MM.1S (cell line): ENCODE measurements at regions not wholly inside any gene's neighbourhood (a gene's known extent, or its start where the extent isn't known, plus 50 kb on each side); places are given as distances from the start of the nearest gene placed in this dataset.
"Not testable (repeated sequence)": the region's sequence is repeated elsewhere in the genome, so short reads cannot be mapped to it uniquely, and the experiment has no call there.

Source experiments
- DNase-seq: peaks from one replicate; pipeline ENCODE4 v3.0.0-alpha.2; 2015
- H2AFZ ChIP-seq: fragments of 300-600 bp; sonication (generic); 2 replicates; pipeline ENCODE4 v1.6.0; 2016; ENCODE audit warnings: antibody characterized with exemption, low read length
- H3F3A ChIP-seq: fragments of 300-600 bp; sonication (generic); 2 replicates; pipeline ENCODE4 v1.6.1; 2016; ENCODE audit warnings: mild to moderate bottlenecking, antibody characterized with exemption, low read length, moderate library complexity, mixed read lengths; ENCODE audit not compliant: insufficient read depth
- H3K27ac ChIP-seq: fragments of 300-600 bp; sonication (generic); 2 replicates; pipeline ENCODE4 v1.5.1; 2016; ENCODE audit warnings: mild to moderate bottlenecking, low read length
- H3K27me3 ChIP-seq: fragments of 300-600 bp; sonication (generic); replicated peaks from 2 replicates; pipeline ENCODE4 v1.6.0; 2016; ENCODE audit warnings: low read length; ENCODE audit not compliant: insufficient read depth
- H3K36me3 ChIP-seq: fragments of 300-600 bp; sonication (generic); replicated peaks from 2 replicates; pipeline ENCODE4 v1.6.1; 2016; ENCODE audit warnings: mild to moderate bottlenecking, low read length, mixed read lengths; ENCODE audit not compliant: insufficient read depth
- H3K4me1 ChIP-seq: fragments of 300-600 bp; sonication (generic); 2 replicates; pipeline ENCODE4 v1.6.1; 2016; ENCODE audit warnings: low read length, mixed read lengths
- H3K4me2 ChIP-seq: fragments of 300-600 bp; sonication (generic); 2 replicates; pipeline ENCODE4 v1.6.0; 2016; ENCODE audit warnings: low read depth, low read length
- H3K4me3 ChIP-seq: fragments of 300-600 bp; sonication (generic); 2 replicates; pipeline ENCODE4 v1.5.1; 2016; ENCODE audit warnings: low read length, mixed read lengths
- H3K79me2 ChIP-seq: fragments of 300-600 bp; sonication (generic); 2 replicates; pipeline ENCODE4 v1.6.1; 2016; ENCODE audit warnings: mixed run types, low read length, mixed read lengths
- H3K9ac ChIP-seq: fragments of 300-600 bp; sonication (generic); 2 replicates; pipeline ENCODE4 v1.6.1; 2016; ENCODE audit warnings: low read length, mixed read lengths
- H3K9me2 ChIP-seq: fragments of 300-600 bp; sonication (generic); replicated peaks from 2 replicates; pipeline ENCODE4 v1.6.1; 2016; ENCODE audit warnings: mild to moderate bottlenecking, low read length, mixed read lengths; ENCODE audit not compliant: insufficient read depth
- H3K9me3 ChIP-seq: fragments of 300-600 bp; sonication (generic); replicated peaks from 2 replicates; pipeline ENCODE4 v1.6.1; 2016; ENCODE audit warnings: mild to moderate bottlenecking, low read length, mixed read lengths; ENCODE audit not compliant: insufficient read depth
- H4K20me1 ChIP-seq: fragments of 300-600 bp; sonication (generic); 2 replicates; pipeline ENCODE4 v1.6.1; 2016; ENCODE audit warnings: mild to moderate bottlenecking, low read length, moderate library complexity, mixed read lengths; ENCODE audit not compliant: insufficient read depth
- EZH2 ChIP-seq: fragments of 300-600 bp; sonication (generic); optimal IDR thresholded peaks from 2 replicates; pipeline ENCODE3; 2017; ENCODE audit warnings: low read depth, mild to moderate bottlenecking, antibody characterized with exemption, low read length, mixed read lengths
- EZH2phosphoT487 ChIP-seq: fragments of 300-600 bp; sonication (generic); IDR thresholded peaks from 2 replicates; pipeline ENCODE4 v1.6.1; 2018; ENCODE audit warnings: antibody characterized with exemption, low read length
- TF ChIP-seq, protein P1 (sequence below): fragments of 300-600 bp; sonication (generic); IDR thresholded peaks from 2 replicates; pipeline ENCODE4 v1.5.1; 2016; ENCODE audit warnings: antibody characterized with exemption, low read length, mixed read lengths

- H3K4me2 ChIP-seq = no peak overlapping the region
- H3K9ac ChIP-seq = no peak overlapping the region
- H2AFZ ChIP-seq = no peak overlapping the region
- H3K9me3 ChIP-seq = no peaks in the 10 kb centered on the region
- H3K4me3 ChIP-seq = no peak overlapping the region
- DNase-seq = no peak
- H3K9me2 ChIP-seq = no peaks in the 10 kb centered on the region
- TF ChIP-seq, protein P1, sequence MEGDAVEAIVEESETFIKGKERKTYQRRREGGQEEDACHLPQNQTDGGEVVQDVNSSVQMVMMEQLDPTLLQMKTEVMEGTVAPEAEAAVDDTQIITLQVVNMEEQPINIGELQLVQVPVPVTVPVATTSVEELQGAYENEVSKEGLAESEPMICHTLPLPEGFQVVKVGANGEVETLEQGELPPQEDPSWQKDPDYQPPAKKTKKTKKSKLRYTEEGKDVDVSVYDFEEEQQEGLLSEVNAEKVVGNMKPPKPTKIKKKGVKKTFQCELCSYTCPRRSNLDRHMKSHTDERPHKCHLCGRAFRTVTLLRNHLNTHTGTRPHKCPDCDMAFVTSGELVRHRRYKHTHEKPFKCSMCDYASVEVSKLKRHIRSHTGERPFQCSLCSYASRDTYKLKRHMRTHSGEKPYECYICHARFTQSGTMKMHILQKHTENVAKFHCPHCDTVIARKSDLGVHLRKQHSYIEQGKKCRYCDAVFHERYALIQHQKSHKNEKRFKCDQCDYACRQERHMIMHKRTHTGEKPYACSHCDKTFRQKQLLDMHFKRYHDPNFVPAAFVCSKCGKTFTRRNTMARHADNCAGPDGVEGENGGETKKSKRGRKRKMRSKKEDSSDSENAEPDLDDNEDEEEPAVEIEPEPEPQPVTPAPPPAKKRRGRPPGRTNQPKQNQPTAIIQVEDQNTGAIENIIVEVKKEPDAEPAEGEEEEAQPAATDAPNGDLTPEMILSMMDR = no peak
- TF ChIP-seq EZH2 = no peak
- TF ChIP-seq EZH2phosphoT487 = no peak
- no peaks in the 10 kb centered on the region for H3K79me2 ChIP-seq
- no peaks in the 10 kb centered on the region for H3K27me3 ChIP-seq
- H3K36me3 ChIP-seq = no peaks in the 10 kb centered on the region
- H3F3A ChIP-seq = peaks cover 4% of the 10 kb centered on the region; the same call in 1 of the 2 replicates
- no peak overlapping the region for H3K27ac ChIP-seq
- H4K20me1 ChIP-seq = no peaks in the 10 kb centered on the region
- H3K4me1 ChIP-seq = peaks cover 11% of the 10 kb centered on the region
These were observed 303.2 kb downstream of the ZIC1 start for GRCh38 chr3:147712357-147712756.

DNA sequence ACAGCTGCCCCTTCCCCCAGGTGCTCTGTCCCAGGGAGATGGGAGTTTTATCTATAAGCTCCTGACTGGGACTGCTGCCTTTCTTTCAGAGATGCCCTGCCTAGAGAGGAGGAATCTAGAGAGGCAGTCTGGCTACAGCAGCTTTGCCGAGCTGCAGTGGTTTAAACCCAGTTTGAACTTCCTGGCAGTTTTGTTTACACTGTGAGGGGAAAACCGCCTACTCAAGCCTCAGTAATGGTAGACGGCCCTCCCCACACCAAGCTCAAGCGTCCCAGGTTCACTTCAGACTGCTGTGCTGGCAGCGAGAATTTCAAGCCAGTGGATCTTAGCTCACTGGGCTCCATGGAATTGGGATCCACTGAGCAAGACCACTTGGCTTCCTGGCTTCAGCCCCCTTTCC, 303.6 kb downstream of the ZIC1 start:
- H3K4me1 ChIP-seq = peaks cover 11% of the 10 kb centered on the region
- H2AFZ ChIP-seq, H4K20me1 ChIP-seq, H3K9me3 ChIP-seq, H3K4me3 ChIP-seq, H3K27me3 ChIP-seq, H3K4me2 ChIP-seq, H3K27ac ChIP-seq, H3K36me3 ChIP-seq, H3K9ac ChIP-seq, H3F3A ChIP-seq, H3K9me2 ChIP-seq, H3K79me2 ChIP-seq: not testable (repeated sequence)
- peak; percentile 18 for DNase-seq

- Histone ChIP-seq H3K4me3 (no peak overlapping the region), H4K20me1 (no peaks in the 10 kb centered on the region), H3K36me3 (no peaks in the 10 kb centered on the region), H3K9me2 (no peaks in the 10 kb centered on the region), H3K79me2 (no peaks in the 10 kb centered on the region), H3F3A (peaks cover 4% of the 10 kb centered on the region; the same call in 1 of the 2 replicates), H3K27me3 (no peaks in the 10 kb centered on the region), H3K9ac (no peak overlapping the region), H3K27ac (peak overlapping the region; percentile 21; the same call in 1 of the 2 replicates), H3K9me3 (no peaks in the 10 kb centered on the region), H3K4me2 (peak overlapping the region; percentile 22; the same call in 1 of the 2 replicates), H3K4me1 (peaks cover 11% of the 10 kb centered on the region), H2AFZ (0 out of 2 replicates have a peak overlapping the region, but pooled peaks have one; percentile 12)
- TF ChIP-seq EZH2 = no peak
- TF ChIP-seq EZH2phosphoT487 = no peak
- TF ChIP-seq, protein P1 = no peak
- no peak for DNase-seq
These were observed 304.3 kb downstream of the ZIC1 start for GRCh38 chr3:147713234-147714133.

GRCh38 chr3:147729641-147730040, 320.5 kb downstream of the ZIC1 start:
- Histone ChIP-seq H3K36me3 (no peaks in the 10 kb centered on the region), H3F3A (no peaks in the 10 kb centered on the region), H3K4me3 (no peak overlapping the region), H3K27ac (no peak overlapping the region), H3K4me1 (no peaks in the 10 kb centered on the region), H4K20me1 (no peaks in the 10 kb centered on the region), H3K9me3 (no peaks in the 10 kb centered on the region), H3K4me2 (no peak overlapping the region), H3K27me3 (no peaks in the 10 kb centered on the region), H3K9ac (no peak overlapping the region), H3K9me2 (no peaks in the 10 kb centered on the region), H2AFZ (no peak overlapping the region), H3K79me2 (no peaks in the 10 kb centered on the region)
- TF ChIP-seq, protein P1 = no peak
- TF ChIP-seq EZH2phosphoT487 = no peak
- TF ChIP-seq EZH2 = no peak
- no peak for DNase-seq
